Spleen (tissue), 11 donors: ENCODE measurements at regions not wholly inside any gene's neighbourhood (a gene's known extent, or its start where the extent isn't known, plus 50 kb on each side); places are given as distances from the start of the nearest gene placed in this dataset.

ENCODE experiments used
- DNase-seq: peaks from one replicate; pipeline ENCODE4 v3.0.0-alpha.2; 2020
- H3K27ac ChIP-seq, 8 donors: fragments of 200-600 bp; sonication (generic) in 7 of 8; 1 replicate in 4 of 8; 2 replicates in 4 of 8; pipeline versions ENCODE4 v1.5.0 to v1.8.0; 2016 to 2021; ENCODE audit warnings: inconsistent platforms in 4 of 8, mild to moderate bottlenecking in 4 of 8, moderate library complexity in 1 of 8
- H3K27me3 ChIP-seq, 7 donors: fragments of 200-600 bp; sonication (generic) in 6 of 7; replicated peaks in 1 of 7; 1 replicate in 4 of 7; 2 replicates in 3 of 7; pipeline versions ENCODE4 v1.5.0 to v1.8.0; 2016 to 2021; ENCODE audit warnings: inconsistent platforms in 3 of 7, mild to moderate bottlenecking in 1 of 7
- H3K36me3 ChIP-seq, 6 donors: fragments of 200-600 bp; sonication (generic) in 5 of 6; 1 replicate in 4 of 6; 2 replicates in 2 of 6; pipeline versions ENCODE4 v1.5.0 to v1.8.0; 2016 to 2021; ENCODE audit warnings: inconsistent platforms in 2 of 6
- H3K4me1 ChIP-seq, 6 donors: fragments of 200-600 bp; sonication (generic) in 5 of 6; 1 replicate in 3 of 6; 2 replicates in 3 of 6; pipeline versions ENCODE4 v1.5.0 to v1.8.0; 2016 to 2021; ENCODE audit warnings: inconsistent platforms in 3 of 6
- H3K4me3 ChIP-seq, 8 donors: fragments of 200-600 bp; sonication (generic) in 7 of 8; 1 replicate in 4 of 8; 2 replicates in 4 of 8; pipeline versions ENCODE4 v1.5.0 to v1.8.0; 2016 to 2021; ENCODE audit warnings: inconsistent platforms in 4 of 8, mild to moderate bottlenecking in 4 of 8, moderate library complexity in 2 of 8
- H3K9me3 ChIP-seq, 8 donors: fragments of 200-600 bp; sonication (generic) in 7 of 8; 1 replicate in 4 of 8; 2 replicates in 4 of 8; pipeline versions ENCODE4 v1.5.0 to v1.8.0; 2016 to 2021; ENCODE audit warnings: inconsistent platforms in 4 of 8
- CTCF ChIP-seq, 11 experiments: fragments of 200-600 bp in 7 of 11; fragments of 450-650 bp in 4 of 11; sonication (generic) in 4 of 11; IDR thresholded peaks in 8 of 11; conservative IDR thresholded peaks in 3 of 11; 1 replicate in 7 of 11; 2 replicates in 4 of 11; pipeline versions ENCODE4 v1.4.0 to v1.8.0; 2016 to 2021; ENCODE audit warnings: antibody characterized with exemption in 11 of 11, inconsistent platforms in 4 of 11, mild to moderate bottlenecking in 1 of 11
- POLR2A ChIP-seq, 3 donors: fragments of 450-650 bp; IDR thresholded peaks; one replicate each; pipeline ENCODE4 v1.5.1; 2017; ENCODE audit warnings: antibody characterized with exemption in 3 of 3, mild to moderate bottlenecking in 1 of 3
- POLR2AphosphoS5 ChIP-seq, 3 donors: sonication (generic); formaldehyde crosslinking; IDR thresholded peaks; one replicate each; pipeline ENCODE4 v1.5.1; 2017; ENCODE audit warnings: antibody characterized with exemption in 3 of 3
- WGBS, 5 donors: extraction: QIAGEN DNeasy Blood & Tissue Kit in 3 of 5; methylation state at CpG; one replicate each; pipeline versions ENCODE4 v1.1.5 to v1.1.7; 2013 to 2018; 5-methylcytosine and 5-hydroxymethylcytosine counted together
- intact Hi-C: fragments of 100-400 bp; cut with DNase I; formaldehyde crosslinking; loops from one replicate; pipeline ENCODE4 v1.15.0; 2023; ENCODE audit warnings: low total_unique reads
- donor health status: healthy with polysubstance abuse.
- donor health status: DM: no; HTN: no; CAD: no; lungs with moderate emphysema.
- donor health status: DM: no; HTN: no; CAD: no.
- donor health status: Bipolar disorder and iron deficiency.
- donor health status: healthy.
- donor health status: DM: no; HTN: no; CAD: no.
- donor health status: DM: yes; HTN: yes; CAD: no.

- intact Hi-C loops, result no loop called here
- Histone ChIP-seq H3K36me3 (no peaks in the 10 kb centered on the region), H3K4me1 (no peaks in the 10 kb centered on the region), H3K27me3 (no peaks in the 10 kb centered on the region), H3K4me3 (no peak overlapping the region), H3K27ac (no peak overlapping the region), H3K9me3 (no peaks in the 10 kb centered on the region)
- WGBS, 5 donors, result 60 to 76% (median 68%) methylated on average over 4 of the region's 4 CpGs
- DNase-seq, result no peak
- no peak for TF ChIP-seq CTCF (IDR thresholded peaks at IDR 0.05 in 8 of 11, conservative IDR thresholded peaks at IDR 0.05 in 3 of 11)
These were observed 283.4 kb downstream of the TFEC start for GRCh38 chr7:115747174-115747573.

DNA sequence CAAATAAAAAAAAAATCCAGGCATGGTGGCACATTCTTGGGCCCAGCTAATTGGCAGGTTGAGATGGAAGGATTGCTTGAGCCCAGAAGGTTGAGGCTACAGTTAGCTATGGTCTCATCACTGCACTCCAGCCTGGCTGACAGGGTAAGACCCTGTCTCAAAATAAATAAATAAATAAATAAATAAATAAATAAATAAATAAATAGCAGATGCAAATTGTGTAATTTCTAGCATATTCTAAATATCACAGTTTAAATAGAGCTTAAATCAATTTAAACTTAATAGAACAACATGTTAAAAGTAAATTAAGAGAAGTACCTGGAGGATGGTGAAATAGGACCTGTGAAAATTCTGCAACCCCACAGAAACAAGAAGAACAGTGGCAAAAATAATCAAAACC is 290.5 kb downstream of the TFEC start:
- H3K4me3 ChIP-seq, result no peak overlapping the region
- TF ChIP-seq POLR2AphosphoS5 (IDR thresholded peaks at IDR 0.05) (no peak), POLR2A (IDR thresholded peaks at IDR 0.05) (no peak), CTCF (IDR thresholded peaks at IDR 0.05 in 8 of 11, conservative IDR thresholded peaks at IDR 0.05 in 3 of 11) (no peak)
- intact Hi-C loops, result no loop called here
- no peak overlapping the region for H3K27ac ChIP-seq
- H3K36me3 ChIP-seq, result no peaks in the 10 kb centered on the region
- H3K4me1 ChIP-seq, result no peaks in the 10 kb centered on the region
- no peaks in the 10 kb centered on the region for H3K27me3 ChIP-seq
- no peak for DNase-seq
- H3K9me3 ChIP-seq, result no peaks in the 10 kb centered on the region

DNA sequence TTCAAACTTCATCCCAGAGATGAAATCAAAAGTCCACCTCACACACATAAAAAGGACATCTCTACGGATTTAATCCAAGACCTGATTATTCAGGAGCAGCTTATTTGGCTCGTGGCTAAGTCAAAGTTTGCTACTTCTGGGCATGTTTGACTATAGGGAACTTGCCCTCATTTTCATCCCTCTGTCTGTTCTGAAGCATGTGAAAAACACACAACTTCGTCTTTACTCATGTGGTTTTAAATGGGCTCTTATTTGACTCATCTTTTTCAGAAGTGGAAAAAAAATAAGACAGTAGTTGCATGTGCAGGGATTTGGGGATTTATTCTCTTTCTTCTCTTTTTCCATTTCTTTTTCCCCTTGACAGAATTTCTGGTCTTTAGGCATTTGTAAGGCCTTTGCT is 295.9 kb downstream of the TFEC start:
- no peaks in the 10 kb centered on the region for H3K4me1 ChIP-seq
- no peaks in the 10 kb centered on the region for H3K9me3 ChIP-seq
- DNase-seq, result no peak
- intact Hi-C loops, result no loop called here
- H3K36me3 ChIP-seq, result no peaks in the 10 kb centered on the region
- 80 to 85% (median 81%) methylated on average over 3 of the region's 3 CpGs for WGBS, 5 donors
- no peak for TF ChIP-seq POLR2AphosphoS5 (IDR thresholded peaks at IDR 0.05)
- TF ChIP-seq POLR2A (IDR thresholded peaks at IDR 0.05), result no peak
- TF ChIP-seq CTCF (IDR thresholded peaks at IDR 0.05 in 8 of 11, conservative IDR thresholded peaks at IDR 0.05 in 3 of 11), result no peak
- no peaks in the 10 kb centered on the region for H3K27me3 ChIP-seq
- no peak overlapping the region for H3K4me3 ChIP-seq
- no peak overlapping the region for H3K27ac ChIP-seq

DNA sequence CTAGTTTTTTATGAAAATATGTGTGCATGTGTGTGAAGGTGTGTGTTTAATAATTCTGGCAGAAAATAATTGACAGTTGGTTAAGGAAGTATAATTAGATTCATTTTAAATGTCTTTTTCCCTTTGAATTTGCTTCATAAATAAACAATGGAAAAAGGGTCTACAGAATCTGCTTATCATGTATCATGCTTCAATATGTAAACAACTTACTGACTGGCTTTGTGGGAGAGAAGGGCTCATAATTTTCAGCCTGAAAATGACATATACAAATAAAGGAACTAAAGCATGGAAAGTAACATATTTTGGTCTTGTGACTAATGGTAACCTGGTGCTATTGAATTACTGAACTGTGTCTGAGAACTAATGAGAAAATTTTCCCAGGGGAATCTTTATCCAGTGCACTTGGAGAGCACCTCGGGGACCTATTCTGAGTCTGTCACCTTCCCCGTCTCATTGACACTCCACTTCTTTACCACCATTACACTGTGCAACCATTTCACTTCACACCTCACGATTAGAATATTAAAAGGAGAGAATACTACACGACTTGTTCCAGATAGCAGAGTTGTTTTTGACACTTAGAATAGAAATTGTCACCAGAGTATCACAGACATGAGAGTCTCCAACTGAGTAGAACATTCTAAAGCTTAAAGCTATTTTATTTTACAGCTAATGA is 298.6 kb downstream of the TFEC start:
- intact Hi-C loops, result no loop called here
- Histone ChIP-seq H3K27ac (no peak overlapping the region), H3K36me3 (no peaks in the 10 kb centered on the region), H3K4me3 (no peak overlapping the region), H3K4me1 (no peaks in the 10 kb centered on the region), H3K9me3 (no peaks in the 10 kb centered on the region), H3K27me3 (no peaks in the 10 kb centered on the region)
- no peak for TF ChIP-seq POLR2AphosphoS5 (IDR thresholded peaks at IDR 0.05)
- TF ChIP-seq CTCF (IDR thresholded peaks at IDR 0.05 in 8 of 11, conservative IDR thresholded peaks at IDR 0.05 in 3 of 11), result no peak
- no peak for TF ChIP-seq POLR2A (IDR thresholded peaks at IDR 0.05)
- WGBS, 5 donors, result 69 to 79% (median 76%) methylated on average over 4 of the region's 4 CpGs
- no peak for DNase-seq
